NCI-H69 (cell line): ENCODE measurements at regions not wholly inside any gene's neighbourhood (a gene's known extent, or its start where the extent isn't known, plus 50 kb on each side); places are given as distances from the start of the nearest gene placed in this dataset.
A peak's percentile ranks its signal among the peaks of the same experiment; 100 is the strongest.

ENCODE experiments used
- DNase-seq: peaks from one replicate; lab custom pipeline; 2025; lab: John Stamatoyannopoulos, UW

GRCh38 chr18:73918816-73919215, 228.8 kb downstream of the FBXO15 start:
- no peak for DNase-seq

- DNase-seq = no peak
Observed at GRCh38 chr18:73917046-73917445, 230.6 kb downstream of the FBXO15 start.

DNA sequence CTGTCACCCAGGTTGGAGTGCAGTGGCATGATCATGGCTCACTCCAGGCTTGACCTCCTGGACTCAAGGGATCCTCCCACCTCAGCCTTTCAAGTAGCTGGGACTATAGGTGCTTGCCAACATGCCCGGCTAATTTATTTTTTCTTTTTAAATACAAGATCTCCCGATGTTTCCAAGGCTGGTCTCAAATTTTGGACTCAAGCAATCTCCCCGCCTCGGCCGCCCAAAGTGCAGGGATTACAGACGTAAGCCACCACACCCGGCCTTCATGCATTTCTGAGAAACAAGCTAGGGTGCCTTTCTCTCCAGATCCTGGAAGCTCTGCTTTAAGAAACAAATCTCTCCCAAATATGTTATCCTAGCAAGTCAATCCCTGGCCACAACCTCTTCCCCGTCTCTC, 234.1 kb downstream of the FBXO15 start:
- no peak for DNase-seq

GRCh38 chr18:73908323-73908722, 239.3 kb downstream of the FBXO15 start:
- peak; percentile 49 for DNase-seq

DNA sequence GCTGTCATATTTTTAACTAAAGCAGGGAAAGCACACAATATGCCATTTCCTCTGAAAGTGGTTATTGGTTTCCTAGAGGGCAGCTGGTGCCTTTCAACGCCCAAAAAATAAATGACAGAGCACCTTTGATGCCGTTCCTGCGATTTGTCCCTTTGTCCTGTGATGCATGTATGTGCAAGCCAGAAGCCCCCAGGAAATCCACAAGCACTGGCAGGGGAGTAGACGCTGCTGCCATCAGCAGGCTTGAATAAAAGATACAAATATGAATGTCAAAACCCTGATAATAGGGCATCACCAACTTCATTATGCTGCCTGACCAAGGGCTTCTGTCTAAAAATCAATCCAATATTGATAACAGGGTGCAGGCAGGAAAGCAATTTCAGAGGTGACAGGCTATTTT, 246.1 kb downstream of the FBXO15 start:
- peak; percentile 43 for DNase-seq

GRCh38 chr18:73901151-73901550, 246.5 kb downstream of the FBXO15 start:
- DNase-seq = no peak

DNA sequence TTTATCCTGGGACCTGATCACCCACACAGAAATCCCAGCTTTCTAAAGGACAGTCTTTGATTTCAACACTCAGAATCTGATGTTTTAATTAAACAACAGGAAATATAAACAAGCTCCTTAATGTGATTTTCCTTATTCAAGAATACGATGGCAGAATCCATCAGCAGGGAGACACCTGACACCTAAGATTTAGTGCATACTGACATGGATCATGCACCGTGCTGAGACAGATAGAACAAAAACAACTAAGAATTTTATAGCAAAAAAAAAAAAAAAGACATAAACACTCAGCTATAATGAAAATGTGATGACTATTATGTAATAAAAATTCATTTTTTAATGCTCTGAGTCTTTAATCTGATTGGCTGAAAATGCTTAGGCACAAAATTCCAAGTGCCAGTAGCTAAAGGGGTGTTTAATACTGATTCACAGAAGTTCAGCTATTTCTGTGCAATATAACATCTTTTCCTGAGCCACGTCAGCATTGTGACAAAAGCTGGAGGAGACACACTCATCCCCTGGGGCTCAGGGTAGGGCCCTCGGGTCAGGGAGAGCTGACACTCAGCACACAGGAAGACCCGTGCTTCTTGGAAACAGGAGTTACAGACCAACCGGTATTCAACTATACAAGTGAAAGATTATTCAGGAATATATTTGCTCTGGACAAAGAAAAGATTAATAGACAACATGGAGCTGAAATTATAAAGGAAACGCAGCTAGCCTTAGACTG, 247.4 kb downstream of the FBXO15 start:
- no peak for DNase-seq

DNA sequence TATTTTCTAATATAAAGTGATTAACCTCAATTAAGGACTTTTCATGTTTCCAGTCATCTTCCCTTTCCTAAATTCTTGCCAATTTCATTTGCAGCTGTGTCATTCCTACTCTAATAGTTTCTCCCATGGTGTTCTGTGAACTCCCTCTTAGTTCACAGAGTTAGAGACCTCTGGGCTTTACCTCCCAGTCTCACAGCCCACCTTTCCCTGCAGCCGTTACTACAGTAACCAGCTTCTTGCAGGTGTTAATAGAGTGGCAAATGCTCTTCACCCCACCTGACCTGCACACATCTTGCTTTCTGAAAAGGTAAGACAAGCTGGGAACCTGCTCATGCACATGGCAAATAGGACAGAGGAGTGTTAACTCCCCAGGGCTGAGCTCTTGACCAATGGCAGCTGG, 250.1 kb downstream of the FBXO15 start:
- DNase-seq = no peak

DNA sequence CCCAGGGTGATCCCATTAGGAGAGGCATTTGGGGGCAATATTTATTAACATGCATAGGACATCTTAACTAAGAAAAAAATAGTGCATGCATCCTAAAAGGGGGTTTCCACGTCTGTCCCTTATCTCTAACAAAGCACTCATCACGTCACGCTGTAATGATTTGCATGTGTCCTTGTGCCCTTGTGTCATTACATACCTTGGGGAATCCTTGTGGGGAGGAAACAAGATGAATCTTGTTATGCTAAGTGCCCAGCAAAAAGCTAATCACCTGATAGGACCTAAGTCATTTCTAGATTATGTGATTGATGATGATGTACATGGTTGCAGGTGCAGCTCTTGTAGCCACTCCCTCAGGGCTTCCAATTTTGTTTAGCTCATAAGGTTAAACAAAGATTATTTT, 250.9 kb downstream of the FBXO15 start:
- DNase-seq = no peak

DNA sequence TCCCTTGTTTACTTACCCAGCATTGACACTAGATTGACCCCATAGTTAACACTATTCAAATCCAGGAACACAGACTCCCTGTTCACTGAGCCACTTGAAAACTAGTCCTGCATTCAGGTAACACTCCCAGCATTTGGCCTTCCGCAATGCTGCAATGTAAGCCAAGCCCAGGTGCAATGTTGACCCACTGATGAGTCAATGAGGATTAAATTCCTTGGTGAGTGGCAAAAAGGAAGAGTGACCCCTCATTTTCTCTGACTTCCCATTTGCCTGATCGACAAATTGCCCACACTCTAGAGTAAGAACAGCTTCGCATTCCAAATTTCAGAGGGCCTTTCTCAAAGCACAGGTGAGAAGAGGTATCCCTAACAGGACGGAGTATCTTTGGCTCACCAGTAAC, 251.9 kb downstream of the FBXO15 start:
- peak; percentile 93 for DNase-seq

DNA sequence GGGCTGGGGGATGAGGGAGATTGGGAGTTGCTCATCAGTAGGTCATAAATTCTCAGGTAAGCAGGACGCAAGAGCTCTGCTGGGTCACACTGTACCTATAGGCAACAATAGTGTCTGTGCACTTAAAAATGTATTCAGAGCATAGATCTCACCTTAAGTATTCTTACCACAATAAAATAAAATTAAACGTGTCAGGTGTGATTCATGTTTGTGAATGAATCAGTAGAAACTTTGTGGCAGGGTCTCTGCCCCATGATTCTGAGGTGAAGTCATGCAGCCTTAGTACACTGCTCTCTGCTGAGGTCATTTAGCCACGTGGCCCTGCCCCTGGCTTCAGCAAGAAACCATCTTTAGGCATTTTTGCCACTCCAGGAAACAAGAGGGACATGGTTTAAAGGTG, 253.8 kb downstream of the FBXO15 start:
- DNase-seq = no peak

DNA sequence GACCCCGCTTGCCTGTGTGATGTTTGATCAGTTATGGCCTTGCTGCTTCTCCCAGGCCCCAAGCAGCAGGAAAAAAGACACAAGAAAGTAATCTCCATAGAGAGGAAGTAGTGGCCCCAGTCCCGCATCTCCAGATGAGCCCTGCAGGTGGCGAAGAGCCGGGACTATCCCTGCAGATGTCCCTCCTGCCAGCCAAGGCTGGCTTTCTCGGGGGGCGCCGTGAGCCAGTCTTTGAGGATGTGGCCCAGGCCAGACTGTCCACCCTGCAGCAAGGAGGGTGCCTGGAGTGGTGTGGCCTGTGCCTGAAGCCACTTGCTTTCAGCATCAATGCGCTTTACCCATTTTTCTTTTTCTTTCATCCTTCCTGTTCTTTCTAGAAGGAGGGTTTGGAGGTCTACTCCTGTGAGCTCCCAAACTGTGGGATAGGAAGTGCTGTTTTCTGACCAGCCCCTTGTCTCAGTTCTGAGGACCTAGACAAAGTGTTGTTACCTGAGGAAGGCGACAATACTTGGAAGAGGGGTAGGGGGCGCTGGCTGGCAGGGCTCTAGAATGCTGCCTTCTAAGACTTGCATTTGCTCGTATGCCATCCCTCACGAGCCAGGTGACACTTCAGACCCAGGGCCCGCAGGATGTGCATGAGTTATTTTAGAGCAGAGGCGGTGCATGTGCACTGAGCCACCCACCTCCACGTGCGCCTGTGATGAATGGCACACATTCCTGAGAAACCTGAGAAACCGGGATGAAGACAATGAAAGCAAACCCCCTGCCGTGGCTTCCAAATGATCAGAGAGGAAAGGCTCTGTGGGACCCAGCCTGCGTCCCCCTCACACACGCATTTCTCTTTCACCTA, 255.8 kb downstream of the FBXO15 start:
- DNase-seq = peak; percentile 91

GRCh38 chr18:73888565-73888964, 259.1 kb downstream of the FBXO15 start:
- no peak for DNase-seq

- DNase-seq = no peak
Observed at GRCh38 chr18:73887801-73888200, 259.8 kb downstream of the FBXO15 start.

DNA sequence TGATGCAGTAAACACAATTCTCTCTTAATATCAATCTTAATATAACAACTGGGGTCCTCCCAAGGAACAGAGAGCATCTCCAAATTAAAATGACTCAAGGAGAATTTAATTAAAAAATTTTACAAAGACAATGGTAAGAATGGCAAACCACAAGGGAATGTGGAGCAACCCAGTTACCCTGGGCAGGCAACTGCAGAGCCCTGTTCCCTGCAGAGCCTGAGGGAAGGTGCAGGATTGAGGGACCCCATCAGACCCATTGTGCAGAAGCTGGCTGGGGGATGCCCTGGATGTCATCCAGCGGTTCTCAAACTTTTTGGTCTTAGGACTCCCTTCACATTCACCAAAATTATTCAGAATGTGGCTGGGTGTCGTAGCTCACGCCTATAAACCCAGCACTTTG, 262.8 kb downstream of the FBXO15 start:
- DNase-seq = no peak

DNA sequence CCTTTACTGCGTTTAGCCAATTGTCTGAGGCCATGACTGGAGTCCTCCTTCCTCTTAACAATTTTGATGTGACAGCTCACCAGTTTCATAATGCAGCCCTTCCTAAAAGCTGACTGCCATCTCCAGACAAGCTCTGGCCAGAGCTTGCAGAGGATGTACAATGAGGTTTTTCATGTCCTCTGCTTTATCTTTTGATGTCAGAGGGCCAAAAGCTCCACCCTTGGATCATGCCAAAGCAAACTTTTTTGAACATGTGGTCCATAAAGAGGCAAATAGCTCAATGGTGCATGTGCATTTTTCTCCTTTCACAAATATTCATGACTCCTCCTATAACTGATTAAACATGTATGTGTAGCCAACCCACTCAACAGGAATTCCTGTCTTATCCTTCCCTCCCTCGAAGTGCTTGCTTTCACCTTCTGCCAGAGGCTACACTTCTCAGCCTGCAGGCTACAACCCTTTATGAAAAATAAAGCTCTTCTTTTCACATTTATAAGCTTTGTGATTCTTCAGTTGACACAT, 266.2 kb downstream of the FBXO15 start:
- no peak for DNase-seq

- DNase-seq = no peak
Observed at GRCh38 chr18:73880387-73880786, 267.2 kb downstream of the FBXO15 start.

DNA sequence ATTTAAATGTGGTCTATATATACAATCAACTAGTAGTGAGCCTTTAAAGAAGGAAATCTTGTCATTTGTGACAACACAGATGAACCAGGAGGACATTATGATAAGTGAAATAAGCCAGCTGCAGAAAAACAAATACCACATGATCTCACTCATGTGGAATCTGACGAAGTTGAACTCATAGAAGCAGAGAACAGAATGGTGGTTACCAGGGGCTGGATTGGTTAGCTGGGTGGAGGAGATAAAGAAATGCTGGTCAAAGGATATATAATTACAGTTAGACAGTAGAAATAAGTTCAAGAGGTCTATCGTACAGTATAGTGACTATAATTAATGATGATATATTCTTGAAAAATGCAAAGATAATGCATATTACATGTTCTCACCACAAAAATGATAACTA, 267.9 kb downstream of the FBXO15 start:
- DNase-seq = no peak

DNA sequence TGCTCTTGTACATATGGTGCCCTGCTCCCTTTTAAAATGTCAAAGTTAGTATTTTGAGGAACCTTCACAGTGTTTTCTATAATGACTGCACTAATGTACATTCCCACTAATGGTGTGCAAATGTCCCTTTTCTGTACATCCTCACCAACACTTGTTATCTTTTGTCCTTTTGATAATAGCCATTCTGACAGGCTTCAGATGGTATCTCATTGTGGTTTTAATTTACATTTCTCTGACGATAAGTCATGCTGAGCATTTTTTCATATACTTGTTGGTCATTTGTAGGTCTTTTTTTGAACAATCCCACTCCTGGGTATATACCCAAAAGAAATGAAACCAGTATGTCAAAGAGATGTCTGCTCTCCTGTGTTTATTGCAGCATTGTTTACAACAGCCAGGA, 268.3 kb downstream of the FBXO15 start:
- DNase-seq = no peak

DNA sequence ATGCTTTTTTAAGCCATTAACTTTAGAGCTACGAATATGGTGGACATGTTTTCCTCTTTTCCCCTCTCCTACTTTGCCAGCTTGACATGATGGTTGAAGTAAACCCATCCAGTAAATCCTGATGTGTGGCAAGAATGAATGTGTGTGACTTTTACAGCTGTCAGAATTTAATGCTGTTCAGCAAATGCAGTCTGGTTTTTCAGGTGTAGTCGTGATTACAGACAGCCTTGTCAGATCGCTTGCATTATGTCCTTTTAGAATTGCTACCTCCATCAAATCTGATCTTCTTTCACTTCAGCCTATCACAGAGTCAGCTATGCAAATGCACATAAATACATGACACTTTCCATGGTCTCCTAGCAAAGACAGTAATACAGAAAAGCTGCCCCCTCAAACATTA, 278.5 kb downstream of the FBXO15 start:
- no peak for DNase-seq

GRCh38 chr18:73861771-73862170, 285.9 kb downstream of the FBXO15 start:
- no peak for DNase-seq

DNA sequence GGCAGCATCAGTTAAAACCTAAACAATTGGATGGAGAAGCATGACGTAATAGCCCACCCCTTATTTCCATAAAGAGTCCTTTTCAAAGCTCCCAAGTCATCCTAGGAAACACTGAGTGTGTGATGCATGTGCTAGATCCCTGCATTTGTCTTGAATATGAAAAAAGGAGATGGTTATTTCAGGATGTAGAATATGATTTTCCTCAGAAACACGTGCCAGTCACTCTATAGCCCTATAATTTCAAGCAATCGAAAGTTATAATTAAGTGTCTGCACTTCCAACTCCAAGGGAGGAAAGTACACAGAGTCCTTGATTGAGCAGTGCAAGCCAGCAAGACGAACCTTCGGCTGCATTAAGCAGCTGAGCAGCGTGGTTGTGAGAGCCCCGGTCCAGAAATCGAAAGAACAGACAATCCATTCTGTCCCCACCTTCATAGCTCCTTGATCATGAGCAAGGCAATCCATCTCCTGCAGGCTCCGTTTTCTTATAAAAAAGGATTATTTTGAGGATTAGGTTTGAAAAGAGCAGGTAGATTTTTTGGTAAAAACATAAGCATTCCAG, 287.7 kb downstream of the FBXO15 start:
- DNase-seq = peak; percentile 87
